DOHH2 (cell line): ENCODE measurements at regions not wholly inside any gene's neighbourhood (a gene's known extent, or its start where the extent isn't known, plus 50 kb on each side); places are given as distances from the start of the nearest gene placed in this dataset.

Experiments used
- H3F3A ChIP-seq: fragments of 200-600 bp; sonication (generic), shearing (Covaris generic); 2 replicates; pipeline ENCODE4 v1.6.0; 2016; ENCODE audit warnings: antibody characterized with exemption, mild to moderate bottlenecking; ENCODE audit not compliant: control insufficient read depth, insufficient read depth
- H3K27ac ChIP-seq: fragments of 200-600 bp; sonication (generic); 2 replicates; pipeline ENCODE4 v1.5.1; 2014; ENCODE audit warnings: low read depth, mild to moderate bottlenecking, low read length, moderate library complexity
- H3K27me3 ChIP-seq: fragments of 200-600 bp; sonication (generic); 2 replicates; pipeline ENCODE4 v1.6.1; 2014; ENCODE audit warnings: mild to moderate bottlenecking, low read length, mixed read lengths; ENCODE audit not compliant: control insufficient read depth
- H3K36me3 ChIP-seq: fragments of 200-600 bp; sonication (generic); 2 replicates; pipeline ENCODE4 v1.6.1; 2014; ENCODE audit warnings: mild to moderate bottlenecking, low read length, moderate library complexity, mixed read lengths; ENCODE audit not compliant: control insufficient read depth
- H3K4me1 ChIP-seq: fragments of 200-600 bp; sonication (generic); 2 replicates; pipeline ENCODE4 v1.6.1; 2014; ENCODE audit warnings: mild to moderate bottlenecking, low read length, mixed read lengths; ENCODE audit not compliant: control insufficient read depth
- H3K4me2 ChIP-seq: fragments of 200-600 bp; sonication (generic); 2 replicates; pipeline ENCODE4 v1.6.0; 2014; ENCODE audit warnings: mild to moderate bottlenecking, low read length, moderate library complexity
- H3K4me3 ChIP-seq: fragments of 200-600 bp; sonication (generic); 2 replicates; pipeline ENCODE4 v1.5.1; 2014; ENCODE audit warnings: mild to moderate bottlenecking, low read length, mixed read lengths
- H3K79me2 ChIP-seq: fragments of 200-600 bp; sonication (generic); 2 replicates; pipeline ENCODE4 v1.6.1; 2014; ENCODE audit warnings: mild to moderate bottlenecking, low read length, mixed read lengths; ENCODE audit not compliant: control insufficient read depth
- H3K9me2 ChIP-seq: fragments of 200-600 bp; sonication (generic); replicated peaks from 2 replicates; pipeline ENCODE4 v1.6.1; 2014; ENCODE audit warnings: mild to moderate bottlenecking, low read length, mixed read lengths; ENCODE audit not compliant: control insufficient read depth
- H3K9me3 ChIP-seq: fragments of 200-600 bp; sonication (generic); 2 replicates; pipeline ENCODE4 v1.6.1; 2014; ENCODE audit warnings: antibody characterized with exemption, low read length, mixed read lengths; ENCODE audit not compliant: control insufficient read depth, insufficient read depth
- H4K20me1 ChIP-seq: fragments of 200-600 bp; sonication (generic); 2 replicates; pipeline ENCODE4 v1.6.0; 2014; ENCODE audit warnings: low read depth, mild to moderate bottlenecking, antibody characterized with exemption, low read length, moderate library complexity; ENCODE audit not compliant: control insufficient read depth, insufficient read depth
- CTCF ChIP-seq: fragments of 200-600 bp; sonication (generic); IDR thresholded peaks from one replicate; pipeline ENCODE4 v1.5.1; 2014; ENCODE audit warnings: antibody characterized with exemption, mild to moderate bottlenecking, low read depth, low read length; ENCODE audit not compliant: poor library complexity, severe bottlenecking
- EZH2phosphoT487 ChIP-seq: fragments of 200-600 bp; sonication (generic); IDR thresholded peaks from 2 replicates; pipeline ENCODE4 v1.6.1; 2017; ENCODE audit warnings: borderline replicate concordance, mild to moderate bottlenecking, antibody characterized with exemption, low read length, moderate library complexity, mixed read lengths

GRCh38 chr6:91114123-91114708 is 527.3 kb upstream of the MAP3K7 start:
- no peak for TF ChIP-seq EZH2phosphoT487
- TF ChIP-seq CTCF, result no peak
- no peaks in the 10 kb centered on the region for H3K79me2 ChIP-seq
- no peaks in the 10 kb centered on the region for H3K9me2 ChIP-seq
- H3K27ac ChIP-seq, result no peak overlapping the region
- no peak overlapping the region for H3K4me3 ChIP-seq
- no peak overlapping the region for H3K4me2 ChIP-seq
- no peaks in the 10 kb centered on the region for H3K36me3 ChIP-seq
- no peaks in the 10 kb centered on the region for H3K4me1 ChIP-seq
- H3K27me3 ChIP-seq, result peaks cover 2% of the 10 kb centered on the region; the same call in 1 of the 2 replicates
- H4K20me1 ChIP-seq, result no peaks in the 10 kb centered on the region
- no peaks in the 10 kb centered on the region for H3K9me3 ChIP-seq
- no peaks in the 10 kb centered on the region for H3F3A ChIP-seq

GRCh38 chr6:91106083-91106482 is 519.2 kb upstream of the MAP3K7 start:
- H4K20me1 ChIP-seq, result no peaks in the 10 kb centered on the region
- H3K9me2 ChIP-seq, result no peaks in the 10 kb centered on the region
- no peaks in the 10 kb centered on the region for H3F3A ChIP-seq
- no peaks in the 10 kb centered on the region for H3K79me2 ChIP-seq
- H3K27me3 ChIP-seq, result peaks cover 2% of the 10 kb centered on the region; the same call in 1 of the 2 replicates
- H3K9me3 ChIP-seq, result no peaks in the 10 kb centered on the region
- H3K4me1 ChIP-seq, result no peaks in the 10 kb centered on the region
- H3K4me2 ChIP-seq, result no peak overlapping the region
- H3K27ac ChIP-seq, result no peak overlapping the region
- no peaks in the 10 kb centered on the region for H3K36me3 ChIP-seq
- TF ChIP-seq EZH2phosphoT487 (no peak), CTCF (no peak)
- no peak overlapping the region for H3K4me3 ChIP-seq

GRCh38 chr6:91105532-91105931 is 518.7 kb upstream of the MAP3K7 start:
- H3K27ac ChIP-seq, result no peak overlapping the region

More at GRCh38 chr6:91105532-91105931, 518.7 kb upstream of the MAP3K7 start:
- Histone ChIP-seq H3K4me1 (no peaks in the 10 kb centered on the region), H3K9me2 (no peaks in the 10 kb centered on the region), H3K4me2 (no peak overlapping the region), H3K36me3 (no peaks in the 10 kb centered on the region), H3K9me3 (no peaks in the 10 kb centered on the region), H3F3A (no peaks in the 10 kb centered on the region), H3K4me3 (no peak overlapping the region), H3K27me3 (0 out of 2 replicates have a peak, but pooled peaks cover 2% of the 10 kb centered on the region), H4K20me1 (no peaks in the 10 kb centered on the region), H3K79me2 (no peaks in the 10 kb centered on the region)
- TF ChIP-seq EZH2phosphoT487 (no peak), CTCF (no peak)
